T-helper 1 cell treated with Interleukin-12 subunit alpha and Interleukin-12 subunit beta and Interleukin-4 antibody, amounts not matched to agents 30 μg/mL and 1 μg/mL, for 36 hours (primary cell): ENCODE measurements at regions not wholly inside any gene's neighbourhood (a gene's known extent, or its start where the extent isn't known, plus 50 kb on each side); places are given as distances from the start of the nearest gene placed in this dataset.
"Not testable (repeated sequence)": the region's sequence is repeated elsewhere in the genome, so short reads cannot be mapped to it uniquely, and the experiment has no call there.

Experiments
- H3K27ac Mint-ChIP-seq: one replicate; pipeline ENCODE4 v1.8.0; 2021; ENCODE audit warnings: mild to moderate bottlenecking, mixed read lengths
- H3K27me3 Mint-ChIP-seq: one replicate; pipeline ENCODE4 v1.8.0; 2021; ENCODE audit warnings: low read depth, mixed read lengths
- H3K36me3 Mint-ChIP-seq: one replicate; pipeline ENCODE4 v1.8.0; 2021; ENCODE audit warnings: low read depth, mixed read lengths
- H3K4me1 Mint-ChIP-seq: one replicate; pipeline ENCODE4 v1.8.0; 2021; ENCODE audit warnings: low read depth, mixed read lengths
- H3K4me3 Mint-ChIP-seq: one replicate; pipeline ENCODE4 v1.8.0; 2021; ENCODE audit warnings: mild to moderate bottlenecking, moderate library complexity, mixed read lengths
- H3K9me3 Mint-ChIP-seq: one replicate; pipeline ENCODE4 v1.8.0; 2021; ENCODE audit warnings: mixed read lengths

DNA sequence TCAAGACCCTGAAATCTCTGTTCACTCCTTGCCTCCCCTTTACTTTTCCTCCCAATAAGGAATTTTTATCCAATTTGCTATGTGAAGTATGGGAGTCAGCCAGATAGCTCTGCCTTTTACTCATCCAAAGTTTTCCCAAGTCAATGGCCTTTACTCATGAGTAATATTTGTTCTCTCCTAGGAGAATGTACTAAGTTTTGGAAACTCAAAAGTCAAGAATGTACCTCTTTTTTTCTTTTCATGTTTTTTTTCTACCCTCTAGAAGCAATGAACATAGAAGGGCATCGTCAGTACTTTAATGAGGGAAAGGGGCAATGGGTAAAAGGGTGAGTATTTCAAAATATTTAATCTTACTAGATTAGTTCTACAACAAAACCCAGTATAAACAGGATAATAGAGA is 140.2 kb upstream of the SGCD start:
- no peak overlapping the region for H3K27ac Mint-ChIP-seq
- H3K27me3 Mint-ChIP-seq = no peaks in the 10 kb centered on the region
- no peaks in the 10 kb centered on the region for H3K4me1 Mint-ChIP-seq
- H3K4me3 Mint-ChIP-seq = no peak overlapping the region
- no peaks in the 10 kb centered on the region for H3K36me3 Mint-ChIP-seq
- H3K9me3 Mint-ChIP-seq = no peaks in the 10 kb centered on the region

DNA sequence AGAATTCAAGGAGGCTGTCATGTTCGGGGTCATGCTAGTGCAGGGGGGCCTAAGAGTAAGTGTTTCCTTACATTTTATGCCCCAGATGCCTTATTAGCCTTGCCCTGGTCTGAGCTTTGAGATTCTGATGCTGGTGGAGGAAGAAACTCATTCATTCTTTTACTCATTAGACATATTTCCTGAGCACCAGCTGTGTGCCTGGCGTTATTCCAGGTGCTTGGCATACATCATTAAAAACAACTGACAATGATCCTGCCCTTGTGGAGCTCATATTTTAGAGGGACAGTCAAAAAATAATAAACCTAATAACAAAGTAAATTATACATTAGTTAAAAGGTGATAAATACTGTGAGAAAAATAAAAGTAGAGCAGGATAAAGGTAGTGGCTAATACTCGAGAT is 138.9 kb upstream of the SGCD start:
- Mint-ChIP-seq H3K4me3 (no peak overlapping the region), H3K4me1 (no peaks in the 10 kb centered on the region), H3K36me3 (no peaks in the 10 kb centered on the region), H3K9me3 (no peaks in the 10 kb centered on the region), H3K27ac (no peak overlapping the region), H3K27me3 (no peaks in the 10 kb centered on the region)

DNA sequence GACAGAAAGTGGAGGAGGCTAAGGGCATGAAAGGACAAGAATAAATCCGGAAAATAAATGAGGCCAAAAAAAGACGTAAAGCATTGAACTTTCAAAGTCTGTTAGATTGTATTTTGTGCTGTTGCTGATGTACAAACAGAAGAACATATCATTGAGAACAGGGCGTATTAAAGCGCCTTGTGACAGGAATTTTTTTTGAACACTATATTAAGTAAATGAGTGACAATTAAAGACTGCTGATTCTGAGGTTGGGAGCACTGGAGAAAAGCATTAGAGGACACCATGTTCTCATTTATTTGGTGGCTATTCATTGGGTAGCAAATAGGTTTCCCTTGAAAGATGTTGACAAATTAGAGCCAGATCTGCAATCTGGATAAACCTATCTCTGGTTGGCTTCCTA is 137.3 kb upstream of the SGCD start:
- no peaks in the 10 kb centered on the region for H3K9me3 Mint-ChIP-seq
- H3K4me3 Mint-ChIP-seq = no peak overlapping the region
- no peaks in the 10 kb centered on the region for H3K36me3 Mint-ChIP-seq
- H3K4me1 Mint-ChIP-seq = no peaks in the 10 kb centered on the region
- no peak overlapping the region for H3K27ac Mint-ChIP-seq
- H3K27me3 Mint-ChIP-seq = no peaks in the 10 kb centered on the region

DNA sequence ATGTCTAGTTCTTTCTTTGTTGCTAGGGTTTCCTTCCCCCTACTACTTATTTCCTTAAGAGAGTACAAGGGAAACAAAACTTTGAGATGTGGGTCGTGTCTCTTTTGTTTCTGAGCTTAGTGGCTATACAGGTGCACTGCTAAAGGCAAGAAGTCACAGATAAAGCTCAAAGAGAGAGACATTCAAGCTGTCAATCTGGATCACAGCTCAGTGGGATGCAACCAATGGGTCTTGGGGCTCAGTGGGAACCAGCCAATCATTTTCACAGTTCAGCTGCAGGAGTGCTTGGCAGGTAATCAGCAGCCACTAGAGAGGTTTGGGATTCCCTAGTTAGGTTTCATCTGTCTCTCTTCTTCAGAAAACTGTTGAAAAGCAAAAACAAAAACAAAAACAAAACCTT is 135.4 kb upstream of the SGCD start:
- Mint-ChIP-seq H3K36me3 (no peaks in the 10 kb centered on the region), H3K9me3 (no peaks in the 10 kb centered on the region), H3K4me3 (no peak overlapping the region), H3K27ac (no peak overlapping the region), H3K4me1 (no peaks in the 10 kb centered on the region), H3K27me3 (no peaks in the 10 kb centered on the region)

DNA sequence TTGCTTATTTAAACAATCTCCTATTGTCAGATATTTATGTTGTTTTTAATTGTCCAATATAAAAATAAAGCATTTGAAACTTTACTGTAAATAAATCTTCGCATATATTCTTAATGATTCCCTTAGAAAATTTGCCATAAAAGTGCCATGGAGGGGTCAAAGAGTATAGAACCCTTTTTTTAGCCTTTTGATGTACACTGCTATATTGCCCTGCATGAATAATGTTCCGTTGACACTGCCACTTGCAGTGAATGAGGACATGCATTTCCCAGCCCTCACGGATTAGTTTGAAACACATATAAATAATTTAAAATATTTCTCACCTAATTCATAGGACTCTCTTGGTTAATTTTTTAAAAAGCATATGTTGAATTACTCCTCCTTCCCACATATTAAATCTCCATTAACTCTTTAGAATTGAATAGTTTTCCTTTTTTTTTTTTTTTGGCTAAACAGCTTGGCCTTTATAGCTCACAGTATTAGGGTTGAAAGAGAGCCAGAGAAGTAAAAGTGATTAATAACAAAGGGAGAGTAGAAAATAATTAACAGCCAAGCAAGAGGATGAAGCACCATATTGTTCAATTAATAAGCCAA is 129.8 kb upstream of the SGCD start:
- Mint-ChIP-seq H3K27me3 (no peaks in the 10 kb centered on the region), H3K9me3 (no peaks in the 10 kb centered on the region)

DNA sequence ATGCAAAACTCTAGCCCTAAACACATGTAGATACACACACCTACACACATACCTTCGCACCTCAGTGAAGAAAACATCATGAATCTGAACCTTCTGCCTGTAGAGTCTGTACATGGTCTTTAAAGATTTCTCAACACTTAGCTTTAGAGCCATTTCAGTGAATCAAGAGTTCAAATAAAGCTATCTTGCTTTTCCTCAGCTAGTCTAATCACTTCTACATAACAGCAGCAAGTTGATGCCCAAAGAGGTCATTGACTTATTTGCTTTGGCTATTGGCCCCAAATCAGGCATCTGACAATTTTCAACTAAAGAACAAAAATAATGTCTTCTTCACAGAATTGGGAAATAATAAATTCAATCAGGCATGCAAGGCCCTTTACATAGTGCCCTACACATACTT is 127.9 kb upstream of the SGCD start:
- Mint-ChIP-seq H3K4me1 (no peaks in the 10 kb centered on the region), H3K36me3 (no peaks in the 10 kb centered on the region), H3K9me3 (no peaks in the 10 kb centered on the region), H3K27me3 (no peaks in the 10 kb centered on the region), H3K27ac (no peak overlapping the region), H3K4me3 (no peak overlapping the region)

More for the DNA sequence above, 129.8 kb upstream of the SGCD start:
- no peak overlapping the region for H3K4me3 Mint-ChIP-seq
- H3K36me3 Mint-ChIP-seq = no peaks in the 10 kb centered on the region
- H3K27ac Mint-ChIP-seq = no peak overlapping the region
- no peaks in the 10 kb centered on the region for H3K4me1 Mint-ChIP-seq

DNA sequence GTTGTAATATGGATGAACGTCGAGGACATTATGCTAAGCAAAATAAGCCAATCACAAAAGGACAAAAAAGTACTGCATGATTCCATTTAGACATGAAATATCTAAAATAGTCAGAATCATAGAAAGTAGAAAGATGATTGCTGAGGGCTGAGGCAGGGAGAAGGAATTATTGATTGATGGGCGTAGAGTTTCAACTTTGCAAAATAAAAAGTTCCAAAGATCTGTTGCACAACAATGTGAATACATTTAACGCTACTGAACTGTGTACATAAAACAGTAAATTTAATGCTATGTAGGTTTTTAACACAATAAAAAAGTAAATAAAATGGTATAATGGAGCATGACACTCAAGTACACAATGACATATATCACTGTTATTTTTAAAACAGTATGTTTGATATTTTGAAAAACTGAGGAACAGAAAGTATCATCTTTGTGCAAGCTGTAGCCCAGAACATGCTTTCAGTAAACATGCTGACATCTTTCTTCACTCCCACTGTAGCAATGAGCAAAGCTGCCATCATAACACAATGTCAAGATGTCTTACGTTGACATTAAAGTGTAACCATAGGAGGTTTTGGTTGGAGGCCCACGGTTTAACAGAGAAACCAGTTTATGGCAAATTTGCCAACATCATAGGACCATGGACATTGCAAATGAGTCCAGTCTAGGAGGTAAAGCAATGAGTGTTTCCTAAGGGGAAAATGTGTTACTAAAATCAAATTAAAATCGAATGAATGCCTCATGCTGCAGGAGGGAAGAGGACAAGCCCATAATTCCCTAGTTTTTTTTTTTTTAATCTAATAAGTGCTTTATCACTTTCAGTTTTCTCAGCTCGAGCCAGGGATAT is 125.8 kb upstream of the SGCD start:
- no peak overlapping the region for H3K27ac Mint-ChIP-seq
- no peaks in the 10 kb centered on the region for H3K4me1 Mint-ChIP-seq
- H3K4me3 Mint-ChIP-seq = no peak overlapping the region
- H3K36me3 Mint-ChIP-seq = no peaks in the 10 kb centered on the region
- H3K27me3 Mint-ChIP-seq = no peaks in the 10 kb centered on the region
- no peaks in the 10 kb centered on the region for H3K9me3 Mint-ChIP-seq

DNA sequence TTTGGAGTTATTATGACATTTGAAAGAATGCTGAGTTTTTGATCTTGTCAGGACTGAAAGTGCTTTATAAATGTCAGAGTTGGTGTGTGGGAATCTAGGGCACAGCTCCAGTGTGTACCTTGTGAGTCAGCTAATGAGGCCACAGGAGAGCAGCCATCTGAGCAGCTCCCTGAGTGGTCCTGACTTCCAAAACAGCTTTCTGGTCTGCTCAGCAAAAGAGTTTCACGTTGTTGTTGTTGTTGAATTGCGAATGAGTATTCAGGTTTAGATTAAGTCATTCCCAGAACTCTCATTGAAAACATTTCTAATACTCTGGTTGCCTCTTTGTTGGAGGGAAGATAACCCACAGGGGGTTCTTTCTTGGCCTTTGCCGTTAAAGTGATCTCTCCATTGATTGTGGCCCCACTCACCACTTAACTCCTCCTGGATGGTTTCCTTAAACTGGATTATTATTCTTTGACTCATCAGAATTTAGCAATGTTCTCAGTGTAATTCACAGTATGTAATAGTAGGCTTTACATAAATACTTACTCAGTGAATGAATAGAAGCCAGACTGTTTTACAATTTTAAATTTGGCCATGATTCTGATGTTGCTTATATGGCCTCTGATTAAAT is 125.1 kb upstream of the SGCD start:
- Mint-ChIP-seq H3K4me1 (no peaks in the 10 kb centered on the region), H3K27me3 (no peaks in the 10 kb centered on the region)

DNA sequence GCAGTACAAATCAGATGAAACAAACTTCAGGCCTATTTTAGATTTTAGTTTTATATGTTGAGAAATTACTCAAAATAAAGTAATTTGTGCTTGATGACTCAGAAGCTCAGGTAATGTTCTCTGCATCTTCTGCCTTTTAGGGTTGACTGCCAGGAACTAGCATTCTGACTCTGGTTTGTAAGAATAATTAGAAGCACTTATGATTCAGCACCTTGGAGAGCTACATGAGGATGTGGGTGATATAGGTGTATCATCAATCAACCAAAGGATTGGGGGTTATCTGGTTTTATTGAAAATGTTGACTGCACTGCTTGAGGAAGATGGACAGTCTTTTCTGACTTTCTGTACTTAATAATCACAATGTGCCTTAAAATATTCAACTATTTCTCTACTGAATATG is 118.7 kb upstream of the SGCD start:
- peaks cover 3% of the 10 kb centered on the region for H3K9me3 Mint-ChIP-seq
- H3K36me3 Mint-ChIP-seq = no peaks in the 10 kb centered on the region

More for the DNA sequence above, 125.1 kb upstream of the SGCD start:
- Mint-ChIP-seq H3K9me3 (no peaks in the 10 kb centered on the region), H3K36me3 (no peaks in the 10 kb centered on the region), H3K4me3 (no peak overlapping the region), H3K27ac (no peak overlapping the region)

DNA sequence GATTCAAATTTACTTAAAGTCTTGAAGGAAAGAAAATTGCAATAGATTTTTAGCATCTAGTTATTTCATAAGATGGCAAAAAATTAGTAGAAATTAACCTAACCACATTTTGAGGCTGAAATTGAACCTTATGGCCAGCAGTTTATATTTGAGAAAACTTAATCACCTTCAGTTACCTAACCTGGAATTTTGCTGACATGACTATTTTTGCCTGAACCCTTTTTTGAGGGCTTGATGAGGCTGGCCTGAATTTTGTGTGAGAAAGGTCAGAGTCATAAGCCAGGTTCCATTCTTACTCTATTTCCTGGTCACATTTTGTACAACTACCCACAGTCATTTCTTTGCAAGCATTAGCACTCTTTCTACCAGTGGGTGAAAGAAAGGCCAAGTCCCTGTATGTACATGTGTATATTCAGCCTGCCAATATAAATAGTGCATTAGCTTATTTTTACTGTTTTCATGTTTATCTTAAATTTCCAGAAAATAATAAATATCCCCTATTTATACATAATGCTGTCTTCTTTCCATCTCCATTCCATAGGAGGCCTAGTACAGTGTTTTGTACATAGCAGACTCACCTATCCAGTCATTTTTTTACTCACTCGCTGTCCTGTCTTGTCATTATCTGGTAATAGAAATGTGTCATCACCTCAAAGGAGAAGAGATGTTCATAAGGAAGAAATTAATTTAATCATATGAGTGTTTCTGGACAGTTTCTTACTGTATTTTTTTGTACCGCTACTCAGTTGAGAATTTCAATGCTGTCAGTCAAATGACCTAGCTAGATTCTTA is 108.4 kb upstream of the SGCD start:
- H3K36me3 Mint-ChIP-seq = no peaks in the 10 kb centered on the region
- no peaks in the 10 kb centered on the region for H3K4me1 Mint-ChIP-seq
- H3K27ac Mint-ChIP-seq = no peak overlapping the region
- H3K9me3 Mint-ChIP-seq = no peaks in the 10 kb centered on the region
- H3K4me3 Mint-ChIP-seq = no peak overlapping the region
- H3K27me3 Mint-ChIP-seq = no peaks in the 10 kb centered on the region

More for the DNA sequence above, 118.7 kb upstream of the SGCD start:
- no peak overlapping the region for H3K4me3 Mint-ChIP-seq
- no peaks in the 10 kb centered on the region for H3K4me1 Mint-ChIP-seq
- no peak overlapping the region for H3K27ac Mint-ChIP-seq
- H3K27me3 Mint-ChIP-seq = no peaks in the 10 kb centered on the region

DNA sequence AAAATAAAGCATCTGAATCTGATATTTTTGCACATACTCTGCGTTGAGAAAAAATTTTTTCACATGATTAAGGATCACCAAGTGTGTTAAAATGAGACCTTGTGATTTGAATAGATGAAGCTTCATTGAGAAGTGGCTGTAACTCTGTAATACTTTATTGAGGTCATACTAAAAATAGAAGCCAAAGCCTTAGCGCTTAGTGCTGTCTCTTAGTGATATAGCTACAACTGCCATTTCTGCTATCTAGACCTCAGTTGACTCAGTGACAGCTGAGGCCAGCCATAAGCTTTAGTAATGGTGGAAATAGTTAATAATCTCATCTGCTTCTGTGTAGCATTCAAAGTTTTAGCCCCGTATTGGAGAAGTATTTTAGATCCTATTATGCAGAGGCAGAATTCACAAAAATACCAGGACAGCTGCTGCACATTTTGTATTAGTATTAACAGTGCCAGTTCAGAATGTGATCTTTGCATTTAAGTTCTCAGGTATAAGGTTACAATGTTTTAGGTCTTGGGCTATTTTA is 107.4 kb upstream of the SGCD start:
- Mint-ChIP-seq H3K27me3 (no peaks in the 10 kb centered on the region), H3K4me1 (no peaks in the 10 kb centered on the region), H3K9me3 (no peaks in the 10 kb centered on the region), H3K27ac (no peak overlapping the region), H3K4me3 (no peak overlapping the region), H3K36me3 (no peaks in the 10 kb centered on the region)

DNA sequence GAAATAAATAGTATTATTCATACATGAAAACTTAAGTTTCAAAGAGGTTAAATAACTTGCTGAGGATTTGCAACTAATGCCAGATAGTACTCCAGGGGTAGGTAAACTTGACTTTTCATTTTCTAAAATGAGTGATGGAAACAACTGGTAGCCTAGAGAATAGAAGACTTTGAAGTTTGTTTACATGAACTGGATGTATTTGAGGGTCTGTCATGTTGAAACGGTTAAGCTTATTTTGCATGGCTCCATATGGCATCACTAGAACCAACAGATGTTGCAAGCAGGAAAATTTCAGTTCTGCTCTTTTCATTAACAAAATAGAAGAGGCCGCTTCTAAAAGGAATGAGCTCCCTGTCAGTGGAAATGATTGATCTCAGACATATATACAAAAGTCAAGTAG is 105.1 kb upstream of the SGCD start:
- no peaks in the 10 kb centered on the region for H3K36me3 Mint-ChIP-seq
- H3K27ac Mint-ChIP-seq = no peak overlapping the region
- H3K4me3 Mint-ChIP-seq = no peak overlapping the region
- H3K27me3 Mint-ChIP-seq = no peaks in the 10 kb centered on the region
- H3K4me1 Mint-ChIP-seq = no peaks in the 10 kb centered on the region
- H3K9me3 Mint-ChIP-seq = no peaks in the 10 kb centered on the region

DNA sequence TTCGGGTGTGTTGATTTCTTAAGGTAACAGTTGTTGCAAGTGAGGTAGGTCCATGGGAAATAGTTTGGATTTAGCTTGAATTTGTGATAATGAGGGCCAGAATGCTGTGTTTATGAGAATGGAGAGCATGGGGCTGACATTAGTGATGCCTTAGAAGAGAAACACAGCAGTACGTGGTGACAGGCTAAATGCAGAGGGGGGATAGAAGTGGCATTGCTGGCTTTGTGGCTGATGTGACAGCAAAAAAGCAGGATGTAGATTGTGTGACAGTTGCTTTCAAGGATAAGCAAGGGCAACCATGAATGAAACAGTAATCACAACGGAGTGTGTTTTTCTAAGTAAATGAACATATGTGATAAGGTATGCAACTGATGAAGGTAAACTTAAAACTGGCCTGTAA is 103.4 kb upstream of the SGCD start:
- H3K4me3 Mint-ChIP-seq = no peak overlapping the region

DNA sequence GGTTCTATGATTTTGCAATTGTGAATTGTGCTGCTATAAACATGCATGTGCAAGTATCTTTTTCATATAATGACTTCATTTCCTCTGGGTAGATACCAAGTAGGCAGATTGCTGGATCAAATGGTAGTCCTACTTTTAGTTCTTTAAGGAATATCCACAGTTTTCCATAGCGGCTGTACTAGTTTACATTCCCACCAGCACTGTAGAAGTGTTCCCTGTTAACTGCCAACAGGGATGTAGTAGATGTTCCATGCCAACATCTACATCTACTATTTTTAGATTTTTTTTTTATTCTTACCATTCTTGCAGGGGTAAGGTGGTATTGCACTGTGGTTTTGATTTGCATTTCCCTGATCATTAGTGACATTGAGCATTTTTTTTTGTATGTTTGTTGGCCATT is 100.5 kb upstream of the SGCD start:
- H3K4me1 Mint-ChIP-seq, H3K9me3 Mint-ChIP-seq, H3K27me3 Mint-ChIP-seq, H3K36me3 Mint-ChIP-seq, H3K4me3 Mint-ChIP-seq, H3K27ac Mint-ChIP-seq: not testable (repeated sequence)

More for the DNA sequence above, 103.4 kb upstream of the SGCD start:
- Mint-ChIP-seq H3K9me3 (no peaks in the 10 kb centered on the region), H3K36me3 (no peaks in the 10 kb centered on the region), H3K27ac (no peak overlapping the region), H3K4me1 (no peaks in the 10 kb centered on the region), H3K27me3 (no peaks in the 10 kb centered on the region)
